ENCODE measurements at regions not wholly inside any gene's neighbourhood (a gene's known extent, or its start where the extent isn't known, plus 50 kb on each side); places are given as distances from the start of the nearest gene placed in this dataset.

DNA sequence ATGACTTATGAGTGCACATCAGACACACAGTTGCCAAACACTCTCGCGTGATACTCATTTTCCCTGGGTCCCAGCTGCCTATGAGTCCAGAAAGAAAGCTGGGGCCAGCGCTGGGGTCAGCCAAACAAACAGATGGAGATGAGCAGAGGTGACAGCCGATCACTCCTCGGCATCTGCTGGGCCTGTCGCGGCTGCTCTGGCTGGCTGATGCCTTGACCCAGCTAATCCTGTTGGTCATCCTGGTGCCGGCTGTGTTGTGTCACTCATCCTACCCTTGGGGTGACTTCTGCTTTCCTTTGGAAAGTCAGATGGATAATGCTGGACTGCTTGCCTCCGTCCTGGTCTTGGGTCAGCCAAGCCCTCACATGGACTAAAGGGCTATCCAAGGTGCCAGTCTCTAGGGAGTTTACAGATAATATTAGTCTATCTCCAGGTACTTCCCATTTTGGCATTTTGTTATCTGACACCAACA is 105.3 kb upstream of the PDZRN3 start:
- DNase-seq: peak; percentile 21

- DNase-seq: no peak
These were observed 103.1 kb upstream of the PDZRN3 start for GRCh38 chr3:73727854-73728253.

GRCh38 chr3:73727117-73727821 is 102.5 kb upstream of the PDZRN3 start:
- peak; percentile 33 for DNase-seq

GRCh38 chr3:73723596-73723995 is 98.9 kb upstream of the PDZRN3 start:
- no peak for DNase-seq

DNA sequence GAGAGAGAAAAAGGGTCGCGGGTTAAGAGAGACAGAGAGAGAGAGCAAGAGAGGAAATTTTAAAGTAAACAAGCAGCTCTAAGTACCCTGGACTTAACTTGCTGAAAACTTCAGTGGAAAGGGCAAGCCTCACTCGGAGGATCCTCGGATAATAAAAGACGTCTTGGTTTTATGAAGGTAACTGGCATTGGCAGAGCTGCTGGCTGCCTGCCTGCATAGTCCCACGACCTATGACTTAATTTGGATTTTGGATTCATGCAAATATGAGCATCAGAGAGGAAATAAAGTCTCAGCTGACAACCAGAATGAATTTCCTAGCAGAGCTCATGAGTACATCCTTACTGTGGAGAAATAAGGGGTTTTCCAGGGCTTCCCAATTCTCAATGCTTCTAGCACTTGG is 95.1 kb upstream of the PDZRN3 start:
- no peak for DNase-seq

GRCh38 chr3:73719413-73719851 is 94.7 kb upstream of the PDZRN3 start:
- no peak for DNase-seq

GRCh38 chr3:73718326-73719110 is 93.8 kb upstream of the PDZRN3 start:
- DNase-seq: no peak

DNA sequence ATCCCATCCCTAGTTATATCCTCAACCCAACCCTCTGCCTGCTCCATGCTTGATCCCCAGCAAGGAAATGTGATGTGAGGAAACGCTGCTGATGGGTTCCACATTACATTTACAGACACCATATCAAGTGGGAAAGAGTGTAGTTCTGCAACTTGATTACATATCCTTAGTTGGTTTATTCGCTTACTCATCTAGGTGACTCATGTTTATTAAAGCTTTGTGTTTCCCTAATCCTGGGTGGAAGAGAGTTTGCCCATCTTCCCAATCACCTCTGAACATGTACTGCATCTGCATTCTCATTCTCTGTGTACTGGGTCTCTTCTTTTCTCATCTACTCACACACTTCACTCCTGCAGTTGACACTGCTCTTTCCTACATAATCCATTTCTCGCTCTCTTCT is 91.7 kb upstream of the PDZRN3 start:
- no peak for DNase-seq

DNA sequence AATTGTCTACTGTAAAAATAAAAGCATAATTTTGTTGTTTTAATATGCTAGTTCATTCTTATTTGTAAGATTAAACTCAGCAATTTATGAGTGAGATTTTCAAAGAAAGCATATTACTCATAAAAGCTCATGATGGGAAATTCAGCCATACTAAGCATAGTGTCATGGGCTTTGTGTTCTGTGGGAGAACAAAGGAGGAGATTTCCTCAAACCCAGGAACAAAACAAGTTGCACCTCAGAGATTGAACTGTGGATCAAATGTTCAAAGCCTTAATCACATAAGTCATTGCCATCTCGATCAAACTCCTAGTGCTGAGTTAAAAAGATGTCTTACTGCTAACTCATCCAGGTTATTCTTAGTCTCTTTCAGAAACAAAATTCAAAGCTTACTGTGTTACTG is 85.6 kb upstream of the PDZRN3 start:
- DNase-seq: no peak

GRCh38 chr3:73709712-73710111 is 85.0 kb upstream of the PDZRN3 start:
- DNase-seq: no peak

- no peak for DNase-seq
These were observed 84.2 kb upstream of the PDZRN3 start for GRCh38 chr3:73708956-73709355.

- DNase-seq: no peak
These were observed 83.0 kb upstream of the PDZRN3 start for GRCh38 chr3:73707772-73708171.

GRCh38 chr3:73706771-73707170 is 82.0 kb upstream of the PDZRN3 start:
- DNase-seq: peak; percentile 43

- no peak for DNase-seq
These were observed 81.1 kb upstream of the PDZRN3 start for GRCh38 chr3:73705792-73706191.

DNA sequence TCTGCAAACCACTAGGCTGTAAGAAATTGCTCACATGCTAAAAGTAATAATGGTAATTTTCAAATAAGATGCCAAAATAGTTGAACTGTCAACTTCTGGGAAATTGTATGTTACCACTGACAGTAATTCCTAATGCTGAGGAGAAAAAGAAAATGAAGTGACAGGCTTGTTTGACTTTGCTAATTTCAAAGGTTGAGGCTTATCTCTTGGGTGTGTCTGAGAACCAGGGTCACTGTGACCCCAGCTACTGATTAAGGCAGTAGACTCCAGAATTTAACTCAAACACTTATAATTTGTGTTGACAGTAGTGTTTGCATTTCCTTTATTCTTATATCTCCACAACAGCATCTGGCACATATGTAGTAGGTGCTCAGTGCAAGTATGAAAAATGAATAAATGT is 74.6 kb upstream of the PDZRN3 start:
- DNase-seq: no peak

GRCh38 chr3:73697020-73697419 is 72.3 kb upstream of the PDZRN3 start:
- DNase-seq: no peak

- DNase-seq: no peak
These were observed 71.1 kb upstream of the PDZRN3 start for GRCh38 chr3:73695841-73696240.

- no peak for DNase-seq
These were observed 70.4 kb upstream of the PDZRN3 start for GRCh38 chr3:73694983-73695757.

GRCh38 chr3:73687106-73688004 is 62.6 kb upstream of the PDZRN3 start:
- DNase-seq: no peak

GRCh38 chr3:73685061-73685460 is 60.3 kb upstream of the PDZRN3 start:
- peak; percentile 88 for DNase-seq

- DNase-seq: no peak
These were observed 59.0 kb upstream of the PDZRN3 start for GRCh38 chr3:73683706-73684105.

DNA sequence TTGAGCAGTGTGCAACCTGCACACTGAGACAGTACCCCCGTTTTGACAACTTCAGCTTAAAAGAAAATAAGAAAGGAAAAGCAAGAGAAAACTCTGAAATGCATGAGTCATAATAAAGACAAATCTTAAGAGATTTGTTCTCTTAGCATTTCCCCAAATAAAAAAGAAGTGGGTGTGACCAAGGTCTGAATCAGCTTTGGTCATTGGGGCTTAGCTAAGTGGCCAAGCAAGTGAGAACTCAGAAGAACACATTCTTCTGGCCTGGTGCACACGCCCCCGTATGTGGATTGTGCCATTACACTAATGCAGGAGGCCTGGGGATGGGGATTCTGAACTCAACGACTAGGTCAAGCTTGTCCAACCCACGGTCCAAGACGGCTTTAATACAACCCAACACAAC is 56.9 kb upstream of the PDZRN3 start:
- no peak for DNase-seq

- no peak for DNase-seq
These were observed 56.5 kb upstream of the PDZRN3 start for GRCh38 chr3:73681198-73681597.

All from NCI-H69 (cell line).